MCF 10A (cell line): ENCODE measurements at regions not wholly inside any gene's neighbourhood (a gene's known extent, or its start where the extent isn't known, plus 50 kb on each side); places are given as distances from the start of the nearest gene placed in this dataset.

ENCODE experiments used
- BruUV-seq: library from RNA; stranded (reverse); fragments of 400-500 nt; replicated peaks from 2 replicates; lab custom pipeline; 2021; lab: Mats Ljungman, UMichigan
- CTCF ChIA-PET: fragments of 300-600 bp; sonication (Branson Sonifier 250); formaldehyde crosslinking; extraction: SDS; loops from one replicate; lab custom pipeline; 2021; ENCODE audit warnings: antibody characterized with exemption, inconsistent platforms; lab: Yijun Ruan, JAX
- POLR2A ChIA-PET: fragments of 300-600, 350-650 bp; sonication (Branson Sonifier 250); formaldehyde crosslinking; extraction: SDS; loops from one replicate; lab custom pipeline; 2020; ENCODE audit warnings: antibody characterized with exemption, inconsistent platforms; lab: Yijun Ruan, JAX
- DNase-seq: peaks from one replicate; pipeline ENCODE4 v3.0.0-alpha.2; 2018; ENCODE audit not compliant: unreplicated experiment
- H3K27ac Mint-ChIP-seq: one replicate; pipeline ENCODE4 v1.8.0; 2022; ENCODE audit warnings: mild to moderate bottlenecking, low read depth, mixed read lengths; ENCODE audit not compliant: unreplicated experiment
- H3K27me3 Mint-ChIP-seq: one replicate; pipeline ENCODE4 v1.8.0; 2022; ENCODE audit warnings: mixed read lengths; ENCODE audit not compliant: insufficient read depth, unreplicated experiment
- H3K36me3 Mint-ChIP-seq: one replicate; pipeline ENCODE4 v1.8.0; 2022; ENCODE audit warnings: mild to moderate bottlenecking, moderate library complexity, mixed read lengths; ENCODE audit not compliant: insufficient read depth, unreplicated experiment
- H3K4me1 Mint-ChIP-seq: one replicate; pipeline ENCODE4 v1.8.0; 2022; ENCODE audit warnings: mixed read lengths; ENCODE audit not compliant: insufficient read depth, unreplicated experiment
- H3K4me3 Mint-ChIP-seq: one replicate; pipeline ENCODE4 v1.8.0; 2022; ENCODE audit warnings: mild to moderate bottlenecking, moderate library complexity, mixed read lengths; ENCODE audit not compliant: unreplicated experiment
- H3K9me3 Mint-ChIP-seq: one replicate; pipeline ENCODE4 v1.8.0; 2022; ENCODE audit warnings: mixed read lengths; ENCODE audit not compliant: unreplicated experiment
- intact Hi-C: fragments of 100-400 bp; cut with micrococcal nuclease; formaldehyde crosslinking; loops from 2 replicates; pipeline ENCODE4 v1.14.1; 2022
- TF ChIP-seq, protein P1 (sequence below): fragments of 200-600 bp; IDR thresholded peaks from one replicate; pipeline ENCODE4 v1.8.0; 2022; ENCODE audit warnings: antibody characterized with exemption, mild to moderate bottlenecking; ENCODE audit not compliant: unreplicated experiment

DNA sequence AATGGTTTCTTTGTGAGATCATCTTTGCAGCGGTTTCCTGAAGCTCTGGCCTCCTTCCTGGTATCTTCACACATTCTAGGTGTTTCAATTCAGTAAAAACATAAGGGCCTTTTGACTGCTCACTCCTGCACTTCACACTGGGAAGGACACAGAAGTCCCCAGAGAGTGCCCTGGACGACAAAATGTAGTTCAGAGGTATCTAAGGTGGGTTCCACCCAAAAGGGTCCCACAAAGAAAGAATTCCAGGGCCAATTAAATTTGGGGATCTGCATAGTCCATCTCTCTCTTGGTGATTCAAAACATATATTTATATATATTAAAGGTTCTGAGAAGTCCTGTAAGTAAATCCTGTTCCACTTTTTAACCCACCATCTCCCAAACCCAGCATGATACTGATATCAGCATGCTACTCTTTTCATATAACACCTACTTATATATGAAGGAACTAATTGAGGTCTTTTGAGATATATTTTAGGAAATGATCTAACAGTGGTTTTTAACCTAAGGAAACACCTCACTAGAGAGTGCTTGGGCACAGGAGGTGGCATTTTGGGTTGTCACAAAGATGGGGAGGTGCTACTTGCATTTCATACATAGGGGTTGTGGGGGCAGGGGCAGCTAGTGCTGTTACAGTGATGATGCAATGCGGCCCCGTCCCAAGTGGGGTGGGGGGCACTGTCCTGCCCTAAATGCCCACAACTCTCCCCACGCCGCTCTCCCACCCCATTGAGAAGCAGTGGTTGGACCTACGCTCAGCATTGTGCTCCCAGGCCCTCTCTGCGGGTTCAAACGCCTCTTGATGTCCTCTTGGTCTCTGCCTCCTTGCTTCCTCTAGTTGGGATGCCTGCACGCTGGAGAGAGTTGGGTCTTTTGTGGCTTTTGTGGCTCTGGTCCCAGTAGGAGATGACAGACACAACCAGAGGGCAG, 109.4 kb downstream of the ARF6 start:
- Mint-ChIP-seq H3K27ac (peak overlapping the region; percentile 95), H3K36me3 (no peaks in the 10 kb centered on the region), H3K4me3 (peak overlapping the region; percentile 73), H3K27me3 (no peaks in the 10 kb centered on the region), H3K4me1 (peaks cover 49% of the 10 kb centered on the region), H3K9me3 (no peaks in the 10 kb centered on the region)
- TSS peak; percentile 17 for BruUV-seq
- CTCF ChIA-PET = interaction anchor here (0.6 to 6.5 kb wide), 18 partner anchors 16 to 151 kb away, joined by 3 to 36 read pairs (median 5); partner anchors contain the start of genes ARF6 and NEMF
- TF ChIP-seq, protein P1, sequence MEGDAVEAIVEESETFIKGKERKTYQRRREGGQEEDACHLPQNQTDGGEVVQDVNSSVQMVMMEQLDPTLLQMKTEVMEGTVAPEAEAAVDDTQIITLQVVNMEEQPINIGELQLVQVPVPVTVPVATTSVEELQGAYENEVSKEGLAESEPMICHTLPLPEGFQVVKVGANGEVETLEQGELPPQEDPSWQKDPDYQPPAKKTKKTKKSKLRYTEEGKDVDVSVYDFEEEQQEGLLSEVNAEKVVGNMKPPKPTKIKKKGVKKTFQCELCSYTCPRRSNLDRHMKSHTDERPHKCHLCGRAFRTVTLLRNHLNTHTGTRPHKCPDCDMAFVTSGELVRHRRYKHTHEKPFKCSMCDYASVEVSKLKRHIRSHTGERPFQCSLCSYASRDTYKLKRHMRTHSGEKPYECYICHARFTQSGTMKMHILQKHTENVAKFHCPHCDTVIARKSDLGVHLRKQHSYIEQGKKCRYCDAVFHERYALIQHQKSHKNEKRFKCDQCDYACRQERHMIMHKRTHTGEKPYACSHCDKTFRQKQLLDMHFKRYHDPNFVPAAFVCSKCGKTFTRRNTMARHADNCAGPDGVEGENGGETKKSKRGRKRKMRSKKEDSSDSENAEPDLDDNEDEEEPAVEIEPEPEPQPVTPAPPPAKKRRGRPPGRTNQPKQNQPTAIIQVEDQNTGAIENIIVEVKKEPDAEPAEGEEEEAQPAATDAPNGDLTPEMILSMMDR = no peak
- no peak for DNase-seq
- POLR2A ChIA-PET = interaction anchor here (0.8 to 9.3 kb wide), 27 partner anchors 6 to 368 kb away, joined by 3 to 222 read pairs (median 11); partner anchors contain the start of genes ARF6, NEMF and VCPKMT
- intact Hi-C loops = loop anchor here (1.0 to 5.0 kb wide), 4 partner anchors 27 to 95 kb away; no protein-coding TSS in a partner anchor

- peak overlapping the region; percentile 95 for H3K27ac Mint-ChIP-seq
- CTCF ChIA-PET = interaction anchor here (1.1 to 6.5 kb wide), 9 partner anchors 9 to 150 kb away, joined by 3 to 36 read pairs (median 6); partner anchors contain the start of genes ARF6 and NEMF
- DNase-seq = no peak
- H3K9me3 Mint-ChIP-seq = no peaks in the 10 kb centered on the region
- POLR2A ChIA-PET = interaction anchor here (0.8 to 7.5 kb wide), 18 partner anchors 15 to 369 kb away, joined by 3 to 222 read pairs (median 16); partner anchors contain the start of genes ARF6, NEMF and VCPKMT
- no TSS peak for BruUV-seq
- H3K4me3 Mint-ChIP-seq = peak overlapping the region; percentile 73
- H3K36me3 Mint-ChIP-seq = no peaks in the 10 kb centered on the region
- no peaks in the 10 kb centered on the region for H3K27me3 Mint-ChIP-seq
- intact Hi-C loops = loop anchor here (2.0 to 5.0 kb wide), 3 partner anchors 41 to 94 kb away; no protein-coding TSS in a partner anchor
- TF ChIP-seq, protein P1 = no peak
- H3K4me1 Mint-ChIP-seq = peaks cover 45% of the 10 kb centered on the region
These were observed 110.0 kb downstream of the ARF6 start for GRCh38 chr14:50002926-50003212.

- no peaks in the 10 kb centered on the region for H3K27me3 Mint-ChIP-seq
- ChIA-PET CTCF (interaction anchor here (0.5 to 6.5 kb wide), 16 partner anchors 10 to 202 kb away, joined by 3 to 36 read pairs (median 6); partner anchors contain the start of gene ARF6), POLR2A (interaction anchor here (0.7 to 7.5 kb wide), 21 partner anchors 14 to 369 kb away, joined by 3 to 222 read pairs (median 10); partner anchors contain the start of genes ARF6, NEMF and VCPKMT)
- peak overlapping the region; percentile 95 for H3K27ac Mint-ChIP-seq
- TSS peak; percentile 84 for BruUV-seq
- peak overlapping the region; percentile 73 for H3K4me3 Mint-ChIP-seq
- H3K36me3 Mint-ChIP-seq = no peaks in the 10 kb centered on the region
- TF ChIP-seq, protein P1 = no peak
- peaks cover 45% of the 10 kb centered on the region for H3K4me1 Mint-ChIP-seq
- DNase-seq = peak; percentile 72
- intact Hi-C loops = loop anchor here (2.0 to 5.0 kb wide), 3 partner anchors 41 to 94 kb away; no protein-coding TSS in a partner anchor
- no peaks in the 10 kb centered on the region for H3K9me3 Mint-ChIP-seq
These were observed 110.5 kb downstream of the ARF6 start for GRCh38 chr14:50003213-50004021.
